SU-DHL-6 (cell line): ENCODE measurements at regions not wholly inside any gene's neighbourhood (a gene's known extent, or its start where the extent isn't known, plus 50 kb on each side); places are given as distances from the start of the nearest gene placed in this dataset.

Experiments used
- H2AFZ ChIP-seq: fragments of 200-600 bp; sonication (generic); 2 replicates; pipeline ENCODE4 v1.6.1; 2014; ENCODE audit warnings: low read depth, mild to moderate bottlenecking, moderate library complexity, mixed read lengths, antibody characterized with exemption, low read length; ENCODE audit not compliant: severe bottlenecking
- H3F3A ChIP-seq: fragments of 200-600 bp; shearing (Covaris generic); 2 replicates; pipeline ENCODE4 v1.6.0; 2016; ENCODE audit warnings: antibody characterized with exemption, mild to moderate bottlenecking; ENCODE audit not compliant: insufficient read depth
- H3K27ac ChIP-seq: fragments of 200-600 bp; sonication (generic); 2 replicates; pipeline ENCODE4 v1.5.1; 2016; ENCODE audit warnings: low read depth, mild to moderate bottlenecking, low read length, moderate library complexity, mixed read lengths
- H3K27me3 ChIP-seq: fragments of 200-600 bp; sonication (generic), shearing (Covaris generic); 2 replicates; pipeline ENCODE4 v1.6.0; 2014; ENCODE audit warnings: mild to moderate bottlenecking, low read length
- H3K36me3 ChIP-seq: fragments of 200-600 bp; sonication (generic); 2 replicates; pipeline ENCODE4 v1.6.1; 2014; ENCODE audit warnings: mild to moderate bottlenecking, low read length, mixed read lengths
- H3K4me2 ChIP-seq: fragments of 300-600, 200-600 bp; shearing (Covaris generic), sonication (generic); 2 replicates; pipeline ENCODE4 v1.6.0; 2014; ENCODE audit warnings: low read length, low read depth, mild to moderate bottlenecking; ENCODE audit not compliant: poor library complexity, severe bottlenecking
- H3K4me3 ChIP-seq: fragments of 200-600 bp; sonication (generic); 2 replicates; pipeline ENCODE4 v1.5.1; 2014; ENCODE audit warnings: antibody characterized with exemption, low read length, mild to moderate bottlenecking, mixed read lengths; ENCODE audit not compliant: insufficient read depth, poor library complexity, severe bottlenecking
- H3K79me2 ChIP-seq: fragments of 200-600 bp; sonication (generic); 2 replicates; pipeline ENCODE4 v1.6.1; 2014; ENCODE audit warnings: mild to moderate bottlenecking, low read length, moderate library complexity; ENCODE audit not compliant: insufficient read depth
- H3K9ac ChIP-seq: fragments of 200-600 bp; sonication (generic); 2 replicates; pipeline ENCODE4 v1.7.0; 2014; ENCODE audit warnings: mild to moderate bottlenecking, low read length
- H3K9me2 ChIP-seq: fragments of 200-600 bp; sonication (generic); replicated peaks from 2 replicates; pipeline ENCODE4 v1.6.1; 2014; ENCODE audit warnings: low read length; ENCODE audit not compliant: insufficient read depth
- H3K9me3 ChIP-seq: fragments of 200-600 bp; sonication (generic); 2 replicates; pipeline ENCODE4 v1.6.1; 2014; ENCODE audit warnings: low read length, mixed read lengths; ENCODE audit not compliant: insufficient read depth
- H4K20me1 ChIP-seq: fragments of 200-600 bp; sonication (generic); 2 replicates; pipeline ENCODE4 v1.6.1; 2014; ENCODE audit warnings: low read depth, mild to moderate bottlenecking, antibody characterized with exemption, low read length, moderate library complexity, mixed read lengths
- EZH2phosphoT487 ChIP-seq: fragments of 200-600 bp; sonication (generic), shearing (Covaris generic); conservative IDR thresholded peaks from 2 replicates; pipeline ENCODE4 v1.6.1; 2018; ENCODE audit warnings: mild to moderate bottlenecking, antibody characterized with exemption, low read length, moderate library complexity, mixed read lengths
- TF ChIP-seq, protein P1 (sequence below): fragments of 200-600 bp; sonication (generic); IDR thresholded peaks from one replicate; pipeline ENCODE4 v1.5.1; 2017; ENCODE audit warnings: antibody characterized with exemption, mild to moderate bottlenecking, low read length, moderate library complexity; ENCODE audit not compliant: insufficient read depth, poor library complexity, severe bottlenecking

DNA sequence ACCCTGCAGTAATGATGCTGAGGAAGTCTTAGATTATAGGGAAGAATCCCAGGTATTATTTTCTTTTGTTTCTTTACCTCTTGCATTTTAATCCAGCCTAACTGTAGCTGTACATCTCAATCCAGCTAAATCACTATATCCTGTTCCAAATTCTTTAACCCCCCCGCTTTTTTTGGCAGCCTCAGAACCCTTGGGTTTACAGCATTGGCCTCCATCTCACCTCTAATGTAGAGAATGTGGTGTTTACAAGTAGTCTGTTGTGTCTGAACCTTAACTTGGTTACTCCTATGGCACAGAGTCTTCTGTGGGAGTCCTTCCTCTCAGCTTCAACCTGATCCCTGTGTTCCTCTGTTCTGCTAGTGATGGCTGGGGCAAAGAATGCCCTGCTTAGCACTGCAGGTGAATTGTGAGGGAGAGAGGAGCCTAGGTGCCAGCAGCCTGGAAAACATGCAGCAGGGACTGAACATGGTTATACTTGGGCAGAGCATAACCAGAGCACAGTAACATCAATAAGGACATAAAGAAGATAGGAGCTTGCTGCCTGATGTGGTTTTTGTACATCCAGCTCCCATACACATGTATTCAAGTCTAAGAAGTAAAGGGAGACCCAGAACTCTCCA lies 130.2 kb downstream of the FAM124B start:
- no peak overlapping the region for H3K4me2 ChIP-seq
- H3K4me3 ChIP-seq = no peak overlapping the region
- H3K27ac ChIP-seq = no peak overlapping the region
- no peaks in the 10 kb centered on the region for H3K79me2 ChIP-seq
- no peaks in the 10 kb centered on the region for H3F3A ChIP-seq
- H3K9me3 ChIP-seq = no peaks in the 10 kb centered on the region
- no peak overlapping the region for H2AFZ ChIP-seq
- H3K27me3 ChIP-seq = 0 out of 2 replicates have a peak, but pooled peaks cover 4% of the 10 kb centered on the region
- H4K20me1 ChIP-seq = no peaks in the 10 kb centered on the region
- no peaks in the 10 kb centered on the region for H3K36me3 ChIP-seq
- H3K9ac ChIP-seq = no peak overlapping the region
- TF ChIP-seq, protein P1, sequence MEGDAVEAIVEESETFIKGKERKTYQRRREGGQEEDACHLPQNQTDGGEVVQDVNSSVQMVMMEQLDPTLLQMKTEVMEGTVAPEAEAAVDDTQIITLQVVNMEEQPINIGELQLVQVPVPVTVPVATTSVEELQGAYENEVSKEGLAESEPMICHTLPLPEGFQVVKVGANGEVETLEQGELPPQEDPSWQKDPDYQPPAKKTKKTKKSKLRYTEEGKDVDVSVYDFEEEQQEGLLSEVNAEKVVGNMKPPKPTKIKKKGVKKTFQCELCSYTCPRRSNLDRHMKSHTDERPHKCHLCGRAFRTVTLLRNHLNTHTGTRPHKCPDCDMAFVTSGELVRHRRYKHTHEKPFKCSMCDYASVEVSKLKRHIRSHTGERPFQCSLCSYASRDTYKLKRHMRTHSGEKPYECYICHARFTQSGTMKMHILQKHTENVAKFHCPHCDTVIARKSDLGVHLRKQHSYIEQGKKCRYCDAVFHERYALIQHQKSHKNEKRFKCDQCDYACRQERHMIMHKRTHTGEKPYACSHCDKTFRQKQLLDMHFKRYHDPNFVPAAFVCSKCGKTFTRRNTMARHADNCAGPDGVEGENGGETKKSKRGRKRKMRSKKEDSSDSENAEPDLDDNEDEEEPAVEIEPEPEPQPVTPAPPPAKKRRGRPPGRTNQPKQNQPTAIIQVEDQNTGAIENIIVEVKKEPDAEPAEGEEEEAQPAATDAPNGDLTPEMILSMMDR = no peak
- TF ChIP-seq EZH2phosphoT487 = no peak
- no peaks in the 10 kb centered on the region for H3K9me2 ChIP-seq

DNA sequence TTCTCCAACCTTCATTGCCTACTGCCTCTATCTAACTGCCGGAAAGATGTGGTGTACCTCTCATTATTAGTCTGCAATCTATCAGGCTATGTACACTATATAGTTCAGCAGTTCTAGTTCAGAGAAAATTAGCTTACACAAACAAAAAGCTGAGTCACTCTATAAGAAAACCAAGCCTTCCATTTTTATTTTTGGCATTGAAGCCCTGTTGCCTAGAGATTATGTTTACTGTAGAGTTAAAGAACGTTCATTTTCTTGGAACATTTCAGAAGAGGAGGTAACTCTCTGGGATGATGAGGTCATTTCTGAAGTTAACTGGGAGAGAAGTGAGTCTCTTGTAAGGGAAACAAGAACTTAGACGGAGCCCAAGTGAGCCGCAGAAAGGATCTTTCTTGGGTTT lies 133.5 kb downstream of the FAM124B start:
- H3F3A ChIP-seq = no peaks in the 10 kb centered on the region
- H3K4me2 ChIP-seq = no peak overlapping the region
- TF ChIP-seq, protein P1 = no peak
- TF ChIP-seq EZH2phosphoT487 = no peak
- H4K20me1 ChIP-seq = no peaks in the 10 kb centered on the region
- H3K9me2 ChIP-seq = no peaks in the 10 kb centered on the region
- H3K36me3 ChIP-seq = no peaks in the 10 kb centered on the region
- H3K79me2 ChIP-seq = no peaks in the 10 kb centered on the region
- H3K27ac ChIP-seq = no peak overlapping the region
- 0 out of 2 replicates have a peak, but pooled peaks cover 4% of the 10 kb centered on the region for H3K27me3 ChIP-seq
- H3K4me3 ChIP-seq = no peak overlapping the region
- H3K9ac ChIP-seq = no peak overlapping the region
- H3K9me3 ChIP-seq = no peaks in the 10 kb centered on the region
- H2AFZ ChIP-seq = no peak overlapping the region

DNA sequence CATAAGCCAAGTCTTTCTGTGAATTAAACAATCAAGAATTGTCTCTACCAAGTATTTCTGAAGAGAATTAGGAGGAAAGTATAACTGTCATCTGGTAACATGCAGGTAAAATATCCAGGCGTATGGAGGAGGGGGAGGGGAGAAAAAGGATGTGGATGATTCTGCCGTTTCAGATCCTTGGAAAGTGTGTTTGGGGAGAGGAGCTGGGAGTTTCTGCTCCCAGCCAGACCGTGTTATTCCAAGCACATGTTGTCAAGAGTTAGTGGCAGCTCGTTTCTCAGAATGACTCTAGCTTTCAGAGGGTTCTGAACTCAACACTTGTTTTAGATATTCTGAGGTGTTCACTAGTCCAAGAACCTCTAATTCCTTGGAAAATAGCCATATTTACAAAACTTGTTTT lies 137.6 kb downstream of the FAM124B start:
- no peak overlapping the region for H3K4me2 ChIP-seq
- H4K20me1 ChIP-seq = no peaks in the 10 kb centered on the region
- no peaks in the 10 kb centered on the region for H3K79me2 ChIP-seq
- no peak for TF ChIP-seq EZH2phosphoT487
- no peaks in the 10 kb centered on the region for H3F3A ChIP-seq
- H2AFZ ChIP-seq = no peak overlapping the region
- H3K27ac ChIP-seq = no peak overlapping the region
- no peaks in the 10 kb centered on the region for H3K9me3 ChIP-seq
- no peaks in the 10 kb centered on the region for H3K36me3 ChIP-seq
- no peak overlapping the region for H3K4me3 ChIP-seq
- no peaks in the 10 kb centered on the region for H3K9me2 ChIP-seq
- 0 out of 2 replicates have a peak, but pooled peaks cover 4% of the 10 kb centered on the region for H3K27me3 ChIP-seq
- no peak overlapping the region for H3K9ac ChIP-seq

DNA sequence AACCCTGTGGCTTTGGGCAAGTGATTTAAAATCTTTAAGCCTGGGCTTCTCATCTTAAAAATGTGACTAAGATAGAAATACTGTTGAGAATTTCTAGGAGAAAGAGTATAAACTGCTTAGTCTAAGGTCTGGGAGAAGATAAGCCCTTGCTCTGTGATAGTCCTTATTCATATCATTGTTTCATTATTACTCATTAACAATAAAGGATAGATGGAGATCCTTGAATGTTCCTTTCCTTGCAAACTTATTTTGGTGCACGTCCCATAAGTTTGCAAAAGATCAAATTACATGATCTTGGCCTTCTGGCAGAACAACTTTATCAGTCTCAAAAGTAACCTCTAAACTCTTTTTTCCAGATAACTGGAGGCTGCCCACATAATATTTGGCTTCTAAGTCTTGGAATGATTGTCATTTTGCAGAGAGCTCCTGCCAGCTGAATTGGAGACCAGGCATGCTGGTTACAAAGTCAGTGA lies 138.3 kb downstream of the FAM124B start:
- Histone ChIP-seq H2AFZ (no peak overlapping the region), H3K27ac (no peak overlapping the region), H3K27me3 (0 out of 2 replicates have a peak, but pooled peaks cover 3% of the 10 kb centered on the region), H3K9me3 (no peaks in the 10 kb centered on the region), H3F3A (no peaks in the 10 kb centered on the region), H3K36me3 (no peaks in the 10 kb centered on the region), H3K4me2 (no peak overlapping the region), H3K9me2 (no peaks in the 10 kb centered on the region), H3K4me3 (no peak overlapping the region), H3K79me2 (no peaks in the 10 kb centered on the region), H4K20me1 (no peaks in the 10 kb centered on the region), H3K9ac (no peak overlapping the region)
- no peak for TF ChIP-seq EZH2phosphoT487
